NCI-H748 treated with DMSO at 0.1 percent for 48 hours (cell line): ENCODE measurements at regions not wholly inside any gene's neighbourhood (a gene's known extent, or its start where the extent isn't known, plus 50 kb on each side); places are given as distances from the start of the nearest gene placed in this dataset.

Experiments
- DNase-seq: peaks from one replicate; lab custom pipeline; 2025; lab: John Stamatoyannopoulos, UW

GRCh38 chr13:39283072-39283471 lies 244.8 kb downstream of the NHLRC3 start:
- DNase-seq: no peak

GRCh38 chr13:39284801-39285388 lies 246.6 kb downstream of the NHLRC3 start:
- DNase-seq: no peak
